ENCODE measurements at regions not wholly inside any gene's neighbourhood (a gene's known extent, or its start where the extent isn't known, plus 50 kb on each side); places are given as distances from the start of the nearest gene placed in this dataset.

- no peak for DNase-seq
- H3K9me3 ChIP-seq = no peaks in the 10 kb centered on the region
- no peak for TF ChIP-seq POLR2A (IDR thresholded peaks at IDR 0.05)
- TF ChIP-seq, protein P1, sequence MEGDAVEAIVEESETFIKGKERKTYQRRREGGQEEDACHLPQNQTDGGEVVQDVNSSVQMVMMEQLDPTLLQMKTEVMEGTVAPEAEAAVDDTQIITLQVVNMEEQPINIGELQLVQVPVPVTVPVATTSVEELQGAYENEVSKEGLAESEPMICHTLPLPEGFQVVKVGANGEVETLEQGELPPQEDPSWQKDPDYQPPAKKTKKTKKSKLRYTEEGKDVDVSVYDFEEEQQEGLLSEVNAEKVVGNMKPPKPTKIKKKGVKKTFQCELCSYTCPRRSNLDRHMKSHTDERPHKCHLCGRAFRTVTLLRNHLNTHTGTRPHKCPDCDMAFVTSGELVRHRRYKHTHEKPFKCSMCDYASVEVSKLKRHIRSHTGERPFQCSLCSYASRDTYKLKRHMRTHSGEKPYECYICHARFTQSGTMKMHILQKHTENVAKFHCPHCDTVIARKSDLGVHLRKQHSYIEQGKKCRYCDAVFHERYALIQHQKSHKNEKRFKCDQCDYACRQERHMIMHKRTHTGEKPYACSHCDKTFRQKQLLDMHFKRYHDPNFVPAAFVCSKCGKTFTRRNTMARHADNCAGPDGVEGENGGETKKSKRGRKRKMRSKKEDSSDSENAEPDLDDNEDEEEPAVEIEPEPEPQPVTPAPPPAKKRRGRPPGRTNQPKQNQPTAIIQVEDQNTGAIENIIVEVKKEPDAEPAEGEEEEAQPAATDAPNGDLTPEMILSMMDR (IDR thresholded peaks at IDR 0.05) = no peak
- no peaks in the 10 kb centered on the region for H3K36me3 ChIP-seq (ENCODE audit: low read depth, missing control alignments)
- intact Hi-C loops (cut with DNase I; ENCODE audit: low total_unique reads) = no loop called here
- H3K27me3 ChIP-seq = no peaks in the 10 kb centered on the region
- no peaks in the 10 kb centered on the region for H3K4me1 ChIP-seq
- no peak overlapping the region for H3K27ac ChIP-seq
- 88 to 96% methylated on average over 1 of the region's 1 CpG for whole genome bisulfite sequencing, 2 donors
- no peak overlapping the region for H3K4me3 ChIP-seq
Measured at GRCh38 chr1:48059289-48059688, 62.1 kb upstream of the TRABD2B start.

GRCh38 chr1:48058135-48059025 is 61.2 kb upstream of the TRABD2B start:
- Histone ChIP-seq H3K4me1 (no peaks in the 10 kb centered on the region), H3K9me3 (no peaks in the 10 kb centered on the region), H3K36me3 (ENCODE audit: low read depth, missing control alignments) (no peaks in the 10 kb centered on the region), H3K27ac (no peak overlapping the region), H3K27me3 (no peaks in the 10 kb centered on the region), H3K4me3 (no peak overlapping the region)
- intact Hi-C loops (cut with DNase I; ENCODE audit: low total_unique reads) = no loop called here
- WGBS, 2 donors = 80 to 83% methylated on average over 11 of the region's 11 CpGs
- DNase-seq = no peak
- TF ChIP-seq, protein P1 (IDR thresholded peaks at IDR 0.05) = no peak
- no peak for TF ChIP-seq POLR2A (IDR thresholded peaks at IDR 0.05)

- Histone ChIP-seq H3K4me3 (no peak overlapping the region), H3K9me3 (no peaks in the 10 kb centered on the region), H3K36me3 (ENCODE audit: low read depth, missing control alignments) (no peaks in the 10 kb centered on the region), H3K4me1 (no peaks in the 10 kb centered on the region), H3K27me3 (no peaks in the 10 kb centered on the region), H3K27ac (no peak overlapping the region)
- WGBS, 2 donors = 91 to 92% methylated on average over 2 of the region's 2 CpGs
- no peak for DNase-seq
- TF ChIP-seq, protein P1 (IDR thresholded peaks at IDR 0.05) = no peak
- TF ChIP-seq POLR2A (IDR thresholded peaks at IDR 0.05) = no peak
- intact Hi-C loops (cut with DNase I; ENCODE audit: low total_unique reads) = no loop called here
Measured at GRCh38 chr1:48057249-48057648, 60.1 kb upstream of the TRABD2B start.

GRCh38 chr1:48055876-48056764 is 58.9 kb upstream of the TRABD2B start:
- 78 to 84% methylated on average over 9 of the region's 9 CpGs for WGBS, 2 donors
- no peak for DNase-seq
- H3K36me3 ChIP-seq (ENCODE audit: low read depth, missing control alignments) = no peaks in the 10 kb centered on the region
- no peaks in the 10 kb centered on the region for H3K9me3 ChIP-seq
- intact Hi-C loops (cut with DNase I; ENCODE audit: low total_unique reads) = no loop called here
- no peak overlapping the region for H3K4me3 ChIP-seq
- no peaks in the 10 kb centered on the region for H3K27me3 ChIP-seq
- H3K4me1 ChIP-seq = no peaks in the 10 kb centered on the region
- TF ChIP-seq, protein P1 (IDR thresholded peaks at IDR 0.05) = no peak
- no peak for TF ChIP-seq POLR2A (IDR thresholded peaks at IDR 0.05)
- H3K27ac ChIP-seq = no peak overlapping the region
